ENCODE measurements at regions not wholly inside any gene's neighbourhood (a gene's known extent, or its start where the extent isn't known, plus 50 kb on each side); places are given as distances from the start of the nearest gene placed in this dataset.

GRCh38 chr1:5765997-5766913 is 226.0 kb downstream of the NPHP4 start:
- no peak for ATAC-seq

GRCh38 chr1:5765483-5765882 is 226.7 kb downstream of the NPHP4 start:
- ATAC-seq, result no peak

GRCh38 chr1:5764959-5765358 is 227.3 kb downstream of the NPHP4 start:
- ATAC-seq, result no peak

- no peak for ATAC-seq
Observed at GRCh38 chr1:5764464-5764863, 227.8 kb downstream of the NPHP4 start.

GRCh38 chr1:5763696-5764370 is 228.4 kb downstream of the NPHP4 start:
- ATAC-seq, result no peak

- ATAC-seq, result no peak
Observed at GRCh38 chr1:5758859-5759578, 233.2 kb downstream of the NPHP4 start.

- no peak for ATAC-seq
Observed at GRCh38 chr1:5758000-5758858, 234.0 kb downstream of the NPHP4 start.

- no peak for ATAC-seq
Observed at GRCh38 chr1:5757187-5757805, 234.9 kb downstream of the NPHP4 start.

- no peak for ATAC-seq
Observed at GRCh38 chr1:5756434-5757186, 235.6 kb downstream of the NPHP4 start.

GRCh38 chr1:5755552-5756125 is 236.6 kb downstream of the NPHP4 start:
- no peak for ATAC-seq

GRCh38 chr1:5754817-5755551 is 237.2 kb downstream of the NPHP4 start:
- ATAC-seq, result no peak

GRCh38 chr1:5753549-5754421 is 238.4 kb downstream of the NPHP4 start:
- no peak for ATAC-seq

- no peak for ATAC-seq
Observed at GRCh38 chr1:5752746-5753548, 239.3 kb downstream of the NPHP4 start.

- no peak for ATAC-seq
Observed at GRCh38 chr1:5751833-5752745, 240.1 kb downstream of the NPHP4 start.

- no peak for ATAC-seq
Observed at GRCh38 chr1:5751163-5751540, 241.1 kb downstream of the NPHP4 start.

- ATAC-seq, result no peak
Observed at GRCh38 chr1:5750186-5751162, 241.8 kb downstream of the NPHP4 start.
